ENCODE measurements at regions not wholly inside any gene's neighbourhood (a gene's known extent, or its start where the extent isn't known, plus 50 kb on each side); places are given as distances from the start of the nearest gene placed in this dataset.
"Not testable (repeated sequence)": the region's sequence is repeated elsewhere in the genome, so short reads cannot be mapped to it uniquely, and the experiment has no call there.

GRCh38 chr1:233722212-233722979, 108.5 kb downstream of the KCNK1 start:
- DNase-seq (ENCODE audit: low spot score), result no peak

GRCh38 chr1:233723387-233723786, 109.5 kb downstream of the KCNK1 start:
- DNase-seq (ENCODE audit: low spot score), result no peak

- DNase-seq (ENCODE audit: low spot score), result not testable (repeated sequence)
These were observed 110.3 kb downstream of the KCNK1 start for GRCh38 chr1:233724131-233724631.

- DNase-seq (ENCODE audit: low spot score), result no peak
These were observed 111.5 kb downstream of the KCNK1 start for GRCh38 chr1:233725423-233725822.

GRCh38 chr1:233728721-233729120, 114.8 kb downstream of the KCNK1 start:
- no peak for DNase-seq (ENCODE audit: low spot score)

GRCh38 chr1:233730380-233730779, 116.5 kb downstream of the KCNK1 start:
- no peak for DNase-seq (ENCODE audit: low spot score)

GRCh38 chr1:233730809-233731208, 116.9 kb downstream of the KCNK1 start:
- DNase-seq (ENCODE audit: low spot score), result no peak

GRCh38 chr1:233732206-233732605, 118.3 kb downstream of the KCNK1 start:
- no peak for DNase-seq (ENCODE audit: low spot score)

- DNase-seq (ENCODE audit: low spot score), result no peak
These were observed 120.5 kb downstream of the KCNK1 start for GRCh38 chr1:233734456-233734855.

GRCh38 chr1:233735331-233735730, 121.4 kb downstream of the KCNK1 start:
- DNase-seq (ENCODE audit: low spot score), result no peak

- no peak for DNase-seq (ENCODE audit: low spot score)
These were observed 121.9 kb downstream of the KCNK1 start for GRCh38 chr1:233735847-233736246.

GRCh38 chr1:233737341-233737740, 123.4 kb downstream of the KCNK1 start:
- no peak for DNase-seq (ENCODE audit: low spot score)

GRCh38 chr1:233738396-233738795, 124.5 kb downstream of the KCNK1 start:
- DNase-seq (ENCODE audit: low spot score), result no peak

- DNase-seq (ENCODE audit: low spot score), result no peak
These were observed 124.9 kb downstream of the KCNK1 start for GRCh38 chr1:233738850-233739249.

- DNase-seq (ENCODE audit: low spot score), result no peak
These were observed 131.0 kb downstream of the KCNK1 start for GRCh38 chr1:233744779-233745513.

- no peak for DNase-seq (ENCODE audit: low spot score)
These were observed 136.2 kb downstream of the KCNK1 start for GRCh38 chr1:233750139-233750538.

GRCh38 chr1:233759665-233760064, 144.8 kb upstream of the SLC35F3 start:
- no peak for DNase-seq (ENCODE audit: low spot score)

- not testable (repeated sequence) for DNase-seq (ENCODE audit: low spot score)
These were observed 140.2 kb upstream of the SLC35F3 start for GRCh38 chr1:233764304-233764703.

- no peak for DNase-seq (ENCODE audit: low spot score)
These were observed 126.9 kb upstream of the SLC35F3 start for GRCh38 chr1:233777566-233777965.

- DNase-seq (ENCODE audit: low spot score), result no peak
These were observed 124.4 kb upstream of the SLC35F3 start for GRCh38 chr1:233780049-233780448.

- no peak for DNase-seq (ENCODE audit: low spot score)
These were observed 121.4 kb upstream of the SLC35F3 start for GRCh38 chr1:233782937-233783586.

GRCh38 chr1:233787599-233787998, 116.9 kb upstream of the SLC35F3 start:
- DNase-seq (ENCODE audit: low spot score), result no peak

- DNase-seq (ENCODE audit: low spot score), result no peak
These were observed 115.8 kb upstream of the SLC35F3 start for GRCh38 chr1:233788687-233789086.

All from hematopoietic multipotent progenitor cell treated with erythropoietin and hydrocortisone succinate and interleukin-3 and kit ligand, for 15 days (in vitro differentiated cells).